Lower leg skin (tissue), 3 donors: ENCODE measurements at regions not wholly inside any gene's neighbourhood (a gene's known extent, or its start where the extent isn't known, plus 50 kb on each side); places are given as distances from the start of the nearest gene placed in this dataset.

Experiments
- POLR2A ChIP-seq, 2 donors: fragments of 450-650 bp; IDR thresholded peaks; one replicate each; pipeline ENCODE4 v1.6.1; 2016 to 2017; ENCODE audit warnings: antibody characterized with exemption in 2 of 2, mild to moderate bottlenecking in 1 of 2, moderate library complexity in 1 of 2
- TF ChIP-seq, protein P1 (sequence below), 3 donors: fragments of 450-650 bp; IDR thresholded peaks; one replicate each; pipeline ENCODE4 v1.5.1; 2016; ENCODE audit warnings: antibody characterized with exemption in 3 of 3, mild to moderate bottlenecking in 3 of 3, moderate library complexity in 2 of 3

DNA sequence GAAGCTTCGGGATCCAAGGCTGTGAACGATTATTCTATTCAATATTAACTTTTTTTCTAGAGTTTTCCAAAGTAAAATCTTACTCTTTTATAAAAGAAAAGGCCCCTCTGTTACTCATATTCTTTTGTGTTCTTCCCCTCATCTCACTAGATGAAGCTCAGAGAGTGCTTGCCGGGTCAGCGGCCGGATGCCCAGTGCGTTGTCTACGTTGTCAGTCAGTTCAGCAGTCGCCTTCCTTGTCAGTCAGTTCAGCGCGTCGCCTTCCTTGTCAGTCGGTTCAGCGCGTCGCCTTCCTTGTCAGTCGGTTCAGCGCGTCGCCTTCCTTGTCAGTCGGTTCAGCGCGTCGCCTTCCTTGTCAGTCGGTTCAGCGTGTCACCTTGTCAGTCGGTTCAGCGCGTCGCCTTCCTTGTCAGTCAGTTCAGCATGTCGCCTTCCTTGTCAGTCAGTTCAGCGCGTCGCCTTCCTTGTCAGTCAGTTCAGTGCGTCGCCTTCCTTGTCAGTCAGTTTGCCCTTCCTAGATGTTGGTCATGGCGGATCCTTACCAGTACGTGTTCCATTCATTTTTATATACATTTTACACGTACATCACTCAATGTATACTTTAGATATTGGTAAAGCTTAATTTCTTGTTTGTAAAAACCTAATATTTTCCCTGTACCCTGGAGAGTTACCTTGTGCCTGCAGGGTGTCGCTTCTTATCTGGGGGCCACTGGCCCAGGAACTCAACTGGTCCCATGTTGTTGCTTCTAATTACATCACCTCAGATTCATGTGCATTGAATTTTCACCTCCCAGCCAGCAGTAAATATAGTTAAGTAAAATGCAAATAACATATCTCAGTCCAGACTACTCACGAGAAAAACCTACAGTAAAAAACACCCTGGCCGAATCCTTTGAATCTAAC is 206.9 kb downstream of the ASB1 start:
- TF ChIP-seq, protein P1, sequence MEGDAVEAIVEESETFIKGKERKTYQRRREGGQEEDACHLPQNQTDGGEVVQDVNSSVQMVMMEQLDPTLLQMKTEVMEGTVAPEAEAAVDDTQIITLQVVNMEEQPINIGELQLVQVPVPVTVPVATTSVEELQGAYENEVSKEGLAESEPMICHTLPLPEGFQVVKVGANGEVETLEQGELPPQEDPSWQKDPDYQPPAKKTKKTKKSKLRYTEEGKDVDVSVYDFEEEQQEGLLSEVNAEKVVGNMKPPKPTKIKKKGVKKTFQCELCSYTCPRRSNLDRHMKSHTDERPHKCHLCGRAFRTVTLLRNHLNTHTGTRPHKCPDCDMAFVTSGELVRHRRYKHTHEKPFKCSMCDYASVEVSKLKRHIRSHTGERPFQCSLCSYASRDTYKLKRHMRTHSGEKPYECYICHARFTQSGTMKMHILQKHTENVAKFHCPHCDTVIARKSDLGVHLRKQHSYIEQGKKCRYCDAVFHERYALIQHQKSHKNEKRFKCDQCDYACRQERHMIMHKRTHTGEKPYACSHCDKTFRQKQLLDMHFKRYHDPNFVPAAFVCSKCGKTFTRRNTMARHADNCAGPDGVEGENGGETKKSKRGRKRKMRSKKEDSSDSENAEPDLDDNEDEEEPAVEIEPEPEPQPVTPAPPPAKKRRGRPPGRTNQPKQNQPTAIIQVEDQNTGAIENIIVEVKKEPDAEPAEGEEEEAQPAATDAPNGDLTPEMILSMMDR (IDR thresholded peaks at IDR 0.05): no peak
- TF ChIP-seq POLR2A (IDR thresholded peaks at IDR 0.05): no peak
